HG02588 (cell line): ENCODE measurements at regions not wholly inside any gene's neighbourhood (a gene's known extent, or its start where the extent isn't known, plus 50 kb on each side); places are given as distances from the start of the nearest gene placed in this dataset.
"Not testable (repeated sequence)": the region's sequence is repeated elsewhere in the genome, so short reads cannot be mapped to it uniquely, and the experiment has no call there.

ENCODE experiments used
- ATAC-seq: cut with Tn5 transposase; IDR thresholded peaks from one replicate; pipeline ENCODE4 v1.9.1; 2021; ENCODE audit warnings: mild to moderate bottlenecking, moderate library complexity; ENCODE audit not compliant: unreplicated experiment

DNA sequence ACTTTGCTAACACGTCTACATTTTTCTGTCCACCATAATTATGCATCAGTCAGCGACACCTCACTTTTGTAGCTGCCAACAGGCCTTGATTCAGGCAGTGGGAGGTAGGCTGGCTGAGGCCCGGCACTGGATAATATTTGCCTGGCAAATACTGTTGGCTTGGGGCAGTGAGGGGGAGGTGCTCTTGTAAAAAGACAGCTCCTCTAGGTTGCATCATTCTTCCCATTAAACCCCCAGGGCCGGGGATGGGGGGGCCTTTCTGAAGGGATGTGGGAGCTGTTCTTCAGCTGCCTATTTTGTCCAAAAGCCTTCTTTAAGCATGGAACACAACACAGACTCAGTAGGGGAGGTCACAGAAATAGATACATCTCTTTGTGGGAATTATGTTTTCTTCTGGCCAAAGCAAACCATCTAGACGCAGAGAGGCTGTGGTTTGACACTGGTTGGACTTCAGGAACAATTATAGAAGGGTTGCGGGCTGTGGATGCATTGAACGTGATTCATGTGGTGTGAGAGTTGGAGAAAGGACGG is 338.3 kb upstream of the NT5E start:
- no peak for ATAC-seq

DNA sequence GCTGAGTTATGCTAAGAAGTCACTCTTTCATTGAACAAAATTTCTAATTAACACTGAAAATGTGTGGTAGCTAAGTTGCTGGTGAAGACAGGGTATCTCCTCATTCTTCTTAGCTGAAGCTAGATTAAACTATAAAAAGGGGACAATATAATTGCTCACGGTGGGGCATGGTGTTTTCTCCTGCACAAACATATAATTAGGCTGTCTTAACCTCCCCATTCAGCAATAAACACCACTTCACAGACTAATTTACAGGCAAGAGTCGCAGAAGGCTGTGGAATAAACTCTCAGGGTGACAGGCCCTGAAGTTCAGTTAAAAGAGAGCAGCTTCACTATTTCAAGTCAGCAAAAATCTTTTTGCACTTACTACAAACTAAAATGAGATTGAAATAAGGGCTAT is 338.9 kb upstream of the NT5E start:
- no peak for ATAC-seq

DNA sequence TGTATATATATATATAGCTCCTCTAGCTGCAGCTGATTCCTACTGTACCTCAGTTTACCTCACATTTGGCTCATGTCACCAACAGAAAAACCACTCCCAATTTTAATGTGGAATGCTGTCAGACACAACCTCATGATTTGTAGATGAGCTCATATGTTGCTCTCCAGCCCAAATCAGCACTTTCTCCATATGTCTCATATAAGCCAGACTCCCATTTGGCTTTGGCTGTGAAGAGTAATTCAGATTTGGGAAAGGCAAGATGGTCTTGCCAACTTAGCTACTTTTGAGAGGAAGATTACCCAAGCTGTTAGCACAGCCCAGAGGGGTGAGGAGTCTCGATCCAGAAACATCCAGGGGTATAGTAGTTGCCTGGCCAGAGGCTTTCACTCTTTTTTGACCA is 342.2 kb upstream of the NT5E start:
- no peak for ATAC-seq

DNA sequence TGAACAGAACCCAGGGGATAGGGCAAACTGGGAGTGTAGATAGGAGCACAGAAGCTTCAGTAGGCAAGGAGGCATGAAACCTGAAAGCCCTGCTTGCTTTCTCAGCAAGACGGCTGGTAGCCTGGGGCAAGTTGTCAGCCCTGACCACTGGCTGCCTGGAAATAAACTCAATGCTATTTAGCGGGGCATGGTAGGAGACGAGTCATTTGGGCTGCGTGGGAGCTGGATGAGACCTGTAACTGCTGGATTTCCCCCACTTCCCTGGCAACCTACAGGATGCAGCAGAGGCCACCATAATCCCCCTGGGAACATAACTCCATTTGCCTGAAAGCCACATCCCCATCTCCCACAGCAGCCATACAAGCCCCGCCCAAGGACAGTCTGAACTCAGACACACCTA is 332.6 kb upstream of the TBX18 start:
- ATAC-seq = no peak

DNA sequence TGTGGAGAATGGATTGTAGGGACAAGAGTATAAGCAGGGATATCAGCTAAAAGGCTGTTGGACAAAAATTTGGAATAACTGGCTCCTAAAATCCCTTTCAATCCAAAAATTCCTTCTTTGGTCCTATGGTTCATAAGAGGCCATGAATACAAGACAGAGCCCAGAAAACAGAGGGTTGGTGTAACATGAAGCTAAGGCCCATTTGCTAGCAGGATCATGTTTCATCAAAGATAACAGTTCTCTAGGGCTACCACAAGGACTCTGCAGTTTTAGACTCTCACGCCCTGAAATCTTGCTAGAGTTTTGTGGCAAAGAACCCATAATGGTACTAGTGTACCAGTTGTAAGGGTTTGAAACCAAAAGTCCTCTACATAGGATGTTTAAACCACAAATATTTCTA is 327.8 kb upstream of the TBX18 start:
- ATAC-seq = no peak

DNA sequence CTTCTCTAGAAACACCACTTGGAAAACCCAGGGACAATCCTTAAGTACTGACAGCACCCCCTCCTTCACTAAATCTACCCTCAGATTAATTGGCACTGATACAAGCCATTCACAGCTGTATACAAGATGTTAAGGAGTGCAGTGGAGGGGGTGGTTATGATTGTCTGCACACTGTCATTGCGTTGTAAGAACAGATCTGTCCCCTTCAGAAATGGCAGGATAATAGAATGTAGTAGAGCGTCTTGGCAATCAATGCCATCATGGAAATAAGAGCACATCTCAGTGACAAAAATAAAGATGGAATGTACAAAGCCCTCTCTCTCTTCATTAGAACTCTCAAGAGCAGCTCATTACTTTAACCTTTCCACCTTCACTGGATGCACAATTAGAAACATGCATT is 324.9 kb upstream of the TBX18 start:
- no peak for ATAC-seq

DNA sequence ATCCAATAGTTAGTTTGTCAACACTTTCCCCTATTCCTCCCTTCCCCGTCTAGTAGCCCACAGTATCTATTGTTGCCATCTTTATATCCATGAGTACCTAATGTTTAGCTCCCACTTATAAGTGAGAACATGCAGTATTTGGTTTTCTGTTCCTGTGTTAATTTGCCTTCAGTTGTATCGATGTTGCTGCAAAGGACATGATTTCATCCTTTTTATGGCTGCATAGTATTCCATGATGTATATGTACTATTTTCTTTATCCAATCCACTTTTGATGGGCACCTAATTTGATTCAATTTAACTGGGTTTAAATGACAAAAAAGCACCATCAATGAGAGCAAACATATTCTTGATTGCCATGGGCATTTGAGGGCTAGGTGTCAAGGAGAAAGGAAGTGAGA is 321.5 kb upstream of the TBX18 start:
- ATAC-seq = no peak

DNA sequence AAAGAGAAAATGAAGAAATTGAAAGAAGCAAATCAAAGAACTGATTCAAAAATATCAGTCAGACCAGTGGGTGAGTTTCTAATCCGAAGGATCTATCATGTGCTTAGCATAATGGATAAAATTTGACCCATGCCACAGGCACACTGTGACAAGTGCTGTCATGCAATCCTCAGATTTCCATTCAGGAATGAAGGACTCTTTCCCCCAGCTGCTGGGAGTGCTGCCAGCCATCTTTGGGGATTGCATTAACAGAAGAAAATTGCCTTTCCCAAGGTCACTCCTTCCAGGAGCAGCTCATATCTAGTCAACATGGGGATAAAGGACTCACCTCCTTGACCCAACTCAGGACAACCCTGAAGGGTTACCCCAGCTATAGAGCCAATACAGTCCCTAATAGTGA is 316.7 kb upstream of the TBX18 start:
- ATAC-seq = no peak

DNA sequence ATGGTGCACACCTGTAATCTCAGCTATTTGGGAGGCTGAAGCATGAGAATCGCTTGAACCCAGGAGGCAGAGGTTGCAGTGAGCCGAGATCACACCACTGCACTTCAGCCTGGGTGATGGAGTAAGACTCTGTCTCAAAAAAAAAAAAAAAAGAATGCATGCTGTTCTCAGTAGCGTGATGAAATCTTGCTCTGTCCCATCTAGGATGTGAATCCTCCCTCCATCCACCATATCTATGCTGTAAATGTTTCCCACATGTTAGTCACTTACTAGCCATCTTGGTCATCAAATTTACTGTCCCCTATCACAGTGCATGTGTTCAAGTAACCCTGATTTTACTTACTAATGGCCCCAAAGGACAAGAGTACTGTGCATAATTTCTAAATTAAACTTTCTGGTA is 315.4 kb upstream of the TBX18 start:
- ATAC-seq = no peak

DNA sequence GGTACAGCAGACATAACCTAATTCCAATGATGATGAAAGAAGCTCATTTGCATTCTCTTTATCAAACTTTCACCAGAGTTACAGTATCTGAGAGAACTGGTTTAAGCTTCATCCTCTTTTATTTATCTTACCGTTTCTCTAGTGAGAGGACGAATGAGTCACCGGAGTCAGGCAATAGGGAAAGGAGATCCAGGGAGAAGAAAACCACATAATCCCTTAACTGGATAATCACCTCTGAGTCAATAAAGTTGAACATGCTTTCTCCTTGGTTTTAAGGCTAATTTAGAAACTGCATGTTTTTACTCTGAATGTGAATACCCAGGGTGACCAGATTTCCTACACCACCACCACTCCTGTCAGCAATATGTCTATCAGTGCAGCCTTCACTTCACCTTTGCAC is 313.7 kb upstream of the TBX18 start:
- ATAC-seq = no peak

DNA sequence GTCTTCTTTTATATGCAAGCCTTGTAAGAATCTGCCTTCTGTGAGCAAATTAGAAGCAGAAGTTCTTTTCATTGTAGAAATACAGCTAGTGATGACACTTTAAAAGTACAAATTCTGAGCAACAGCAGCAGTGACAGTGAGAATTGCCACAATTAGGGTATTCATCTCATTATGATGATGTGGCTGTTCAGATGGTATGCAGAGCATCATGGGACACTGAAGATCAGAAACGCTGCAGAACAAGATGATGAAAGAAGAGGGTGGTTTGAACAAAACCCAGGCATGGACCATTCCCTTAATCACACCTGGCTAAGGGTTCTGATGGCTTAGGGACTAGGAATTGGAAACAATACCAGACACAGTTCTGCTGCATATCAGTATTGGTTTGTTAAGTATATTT is 312.7 kb upstream of the TBX18 start:
- ATAC-seq = no peak

DNA sequence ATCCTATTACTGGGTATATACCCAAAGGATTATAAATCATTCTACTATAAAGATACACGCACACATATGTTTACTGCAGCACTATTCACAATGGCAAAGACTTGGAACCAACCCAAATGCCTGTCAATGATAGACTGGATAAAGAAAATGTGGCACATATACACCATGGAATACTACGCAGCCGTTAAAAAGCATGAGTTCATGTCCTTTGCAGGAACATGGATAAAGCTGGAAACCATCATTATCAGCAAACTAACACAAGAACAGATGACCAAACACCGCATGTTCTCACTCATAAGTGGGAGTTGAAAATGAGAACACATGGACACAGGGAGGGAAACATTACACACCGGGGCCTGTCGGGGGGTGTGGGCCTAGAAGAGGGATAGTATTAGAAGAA is 307.4 kb upstream of the TBX18 start:
- ATAC-seq = not testable (repeated sequence)

DNA sequence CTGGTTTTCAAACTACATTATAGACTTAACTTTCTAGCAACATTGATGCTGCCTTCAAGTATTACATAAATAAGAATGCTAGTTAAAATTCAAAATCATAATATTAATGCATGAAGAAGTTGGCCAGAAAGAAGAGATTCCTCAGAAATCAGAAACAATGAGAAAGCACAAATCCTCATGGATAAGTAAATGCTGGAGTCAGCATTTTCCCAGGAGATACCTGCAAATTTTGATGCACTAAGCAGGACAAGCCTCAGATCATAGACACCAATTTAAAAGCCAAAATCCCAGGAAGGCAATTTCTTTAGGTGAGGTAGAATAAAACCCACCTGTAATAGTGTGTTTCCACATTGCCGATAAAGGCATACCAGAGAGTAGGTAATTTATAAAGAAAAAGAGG is 305.2 kb upstream of the TBX18 start:
- no peak for ATAC-seq

DNA sequence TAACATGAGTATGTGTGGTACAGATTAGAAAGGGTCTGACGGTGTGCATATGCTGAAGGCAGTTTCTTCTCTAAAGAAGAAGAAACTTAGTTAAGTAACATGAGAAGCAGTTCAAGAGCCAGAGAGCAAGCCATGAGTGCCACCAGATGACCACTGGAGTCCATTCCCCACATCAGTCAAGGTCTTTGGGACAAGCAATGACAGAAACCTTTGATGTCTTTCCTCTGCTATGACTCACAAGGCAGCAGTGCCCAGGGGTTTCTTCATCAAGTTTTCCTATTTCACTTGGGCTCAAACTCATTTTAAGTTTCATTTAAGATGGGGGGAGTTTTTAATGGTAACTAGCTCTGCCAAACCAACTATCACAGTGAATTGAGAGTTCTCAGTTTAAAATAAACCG is 303.8 kb upstream of the TBX18 start:
- ATAC-seq = no peak

DNA sequence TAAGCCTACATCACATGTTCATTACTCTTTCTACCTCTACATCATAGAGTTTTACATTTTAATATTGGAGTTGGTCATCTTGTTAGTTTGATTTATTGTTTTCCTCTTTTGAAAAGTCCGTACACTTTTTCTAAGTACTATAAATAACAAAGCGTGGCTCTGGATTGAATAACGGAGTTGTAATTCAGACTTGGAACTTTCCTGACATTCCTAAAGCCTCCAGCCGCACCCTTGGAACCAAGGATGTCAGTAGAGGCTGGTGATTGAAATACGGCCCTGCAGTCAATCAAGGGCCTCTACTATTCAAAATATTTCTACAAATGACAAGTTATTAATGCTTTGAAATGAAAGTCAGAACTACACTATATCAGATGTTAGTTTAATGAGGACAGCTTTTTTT is 301.9 kb upstream of the TBX18 start:
- no peak for ATAC-seq

DNA sequence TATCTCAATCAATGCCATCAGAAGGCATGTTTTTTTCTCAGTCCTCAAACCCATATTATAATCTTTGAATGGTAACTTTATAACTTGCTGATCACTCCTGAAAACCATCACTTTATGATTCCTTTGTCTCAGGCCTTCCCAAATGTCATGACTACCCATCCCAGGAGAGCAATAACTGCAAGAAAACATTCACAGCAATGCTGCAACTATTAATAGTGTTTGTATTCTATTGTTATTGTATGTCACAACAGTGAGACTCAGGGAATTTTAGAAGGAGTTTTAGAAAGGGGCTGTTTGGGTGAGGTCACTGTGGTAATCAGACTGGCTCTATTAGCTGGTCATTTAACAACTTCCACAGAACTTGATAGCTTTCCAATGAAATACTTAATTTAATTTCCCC is 301.4 kb upstream of the TBX18 start:
- no peak for ATAC-seq

DNA sequence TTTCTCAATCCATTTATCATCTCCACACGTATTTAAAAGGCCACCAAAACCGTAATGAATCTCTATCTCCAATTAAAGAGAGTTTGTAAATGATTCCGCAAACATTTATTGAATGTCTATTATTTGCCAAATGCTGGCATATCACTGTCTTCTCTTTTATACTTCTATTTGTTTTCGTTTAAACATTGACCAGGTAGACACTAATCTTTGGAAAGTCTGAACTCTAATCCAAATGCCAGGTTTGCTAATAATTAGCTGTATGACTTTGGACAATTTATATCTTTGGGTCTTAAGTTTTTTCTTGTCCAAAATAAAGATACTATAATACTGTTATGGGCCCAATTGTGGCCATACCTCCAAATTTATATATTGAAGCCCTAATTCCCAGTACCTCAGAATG is 299.2 kb upstream of the TBX18 start:
- ATAC-seq = no peak

DNA sequence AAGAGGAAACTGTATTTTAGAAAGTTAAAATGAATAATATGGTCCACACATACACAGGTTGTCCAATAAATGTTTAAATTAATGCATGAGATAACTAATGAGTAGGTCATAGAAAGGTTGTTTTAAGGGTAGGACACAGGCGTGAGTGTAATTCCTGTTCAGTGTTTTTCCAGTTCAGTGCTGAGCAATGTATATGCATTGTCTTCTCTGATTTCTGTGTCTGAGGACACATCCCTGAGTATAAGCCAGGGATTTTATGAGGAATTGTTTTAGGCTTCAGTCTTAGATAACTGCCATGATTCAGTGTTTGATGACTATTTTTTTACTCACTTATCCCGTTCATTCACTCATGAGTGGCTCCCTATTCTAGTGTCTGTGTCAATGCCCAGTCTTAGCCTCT is 298.5 kb upstream of the TBX18 start:
- ATAC-seq = no peak

DNA sequence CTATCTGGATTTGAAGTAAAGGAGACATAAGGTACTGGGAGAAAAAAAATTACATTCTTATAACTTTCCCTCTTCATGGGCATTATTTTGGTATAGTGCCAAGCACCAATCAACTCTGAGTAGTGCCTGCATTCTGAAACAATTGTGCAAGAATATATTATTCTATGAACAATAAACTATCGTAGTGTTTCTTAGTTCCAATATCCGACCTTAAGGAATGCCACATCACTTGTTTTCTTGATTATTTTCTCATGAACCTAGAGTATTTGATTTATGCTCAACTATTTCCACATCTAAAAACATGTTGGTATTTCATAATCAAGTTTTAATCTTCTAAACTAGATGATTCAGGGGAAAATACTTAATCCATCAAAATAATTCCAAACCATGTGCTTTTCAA is 294.4 kb upstream of the TBX18 start:
- no peak for ATAC-seq

DNA sequence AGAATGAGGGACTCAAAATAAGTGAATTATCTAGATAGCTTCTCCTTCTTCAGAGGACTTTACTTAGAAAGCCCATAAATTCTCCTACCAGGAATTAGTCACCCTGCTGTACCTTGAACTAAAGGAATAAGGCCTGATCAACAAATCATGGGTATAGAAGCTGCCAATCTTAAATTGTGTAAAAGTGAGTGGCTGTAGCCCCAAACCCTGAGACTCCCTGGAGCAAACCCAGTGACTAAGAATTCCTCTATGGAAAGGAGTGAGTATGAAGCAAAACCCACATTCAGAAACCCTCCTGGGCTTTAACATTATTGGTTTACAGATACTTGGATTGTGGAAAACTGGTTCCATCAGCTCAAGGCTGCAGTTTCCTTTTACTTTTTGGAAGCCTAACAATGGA is 285.8 kb upstream of the TBX18 start:
- ATAC-seq = no peak

DNA sequence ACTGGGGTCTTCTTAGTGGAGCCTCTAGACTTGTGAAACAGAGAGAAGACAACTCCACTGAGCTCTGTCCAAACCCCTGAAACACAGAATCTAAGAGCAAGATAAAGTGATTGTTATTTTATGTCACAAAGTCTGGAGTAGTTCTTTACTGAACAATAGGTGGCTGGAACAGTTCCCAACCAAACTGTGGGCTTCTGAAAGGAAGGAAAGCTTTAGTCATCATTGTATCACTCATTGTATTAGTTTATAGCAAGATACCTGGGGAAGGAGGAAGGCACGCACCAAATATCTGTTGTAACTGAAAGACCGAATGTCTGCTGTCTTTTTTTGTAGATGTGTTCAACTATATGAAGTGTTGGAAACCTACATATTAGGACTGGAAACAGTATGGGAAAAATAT is 284.9 kb upstream of the TBX18 start:
- ATAC-seq = no peak

DNA sequence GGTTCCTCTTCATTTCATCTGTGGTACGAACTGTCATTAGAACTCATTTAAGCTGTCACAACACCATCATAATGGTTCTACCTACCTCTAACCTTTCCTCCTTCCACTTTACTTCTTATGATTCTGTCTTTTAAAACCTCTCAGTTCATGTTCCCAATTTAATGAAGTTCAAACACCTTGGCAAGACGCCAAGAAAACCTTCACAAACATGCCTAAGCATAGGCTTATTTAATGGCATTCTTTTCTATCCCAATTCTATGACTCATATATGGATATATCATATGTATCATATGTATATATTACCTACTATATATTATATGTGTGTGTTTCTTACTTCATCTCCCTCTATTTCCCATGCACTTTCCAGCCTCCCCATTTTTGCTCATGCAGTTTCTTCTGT is 283.4 kb upstream of the TBX18 start:
- ATAC-seq = no peak

DNA sequence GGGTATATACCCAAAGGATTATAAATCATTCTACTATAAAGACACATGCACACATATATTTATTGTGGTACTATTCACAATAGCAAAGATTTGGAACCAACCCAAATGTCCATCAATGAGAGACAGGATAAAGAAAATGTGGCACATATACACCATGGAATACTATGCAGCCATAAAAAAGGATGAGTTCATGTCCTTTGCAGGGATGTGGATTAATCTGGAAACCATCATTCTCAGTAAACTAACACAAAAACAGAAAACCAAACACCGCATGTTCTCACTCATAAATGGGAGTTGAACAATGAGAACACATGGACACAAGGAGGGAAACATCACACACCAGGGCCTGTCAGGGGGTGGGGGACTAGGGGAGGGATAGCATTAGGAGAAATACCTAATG is 281.4 kb upstream of the TBX18 start:
- not testable (repeated sequence) for ATAC-seq

DNA sequence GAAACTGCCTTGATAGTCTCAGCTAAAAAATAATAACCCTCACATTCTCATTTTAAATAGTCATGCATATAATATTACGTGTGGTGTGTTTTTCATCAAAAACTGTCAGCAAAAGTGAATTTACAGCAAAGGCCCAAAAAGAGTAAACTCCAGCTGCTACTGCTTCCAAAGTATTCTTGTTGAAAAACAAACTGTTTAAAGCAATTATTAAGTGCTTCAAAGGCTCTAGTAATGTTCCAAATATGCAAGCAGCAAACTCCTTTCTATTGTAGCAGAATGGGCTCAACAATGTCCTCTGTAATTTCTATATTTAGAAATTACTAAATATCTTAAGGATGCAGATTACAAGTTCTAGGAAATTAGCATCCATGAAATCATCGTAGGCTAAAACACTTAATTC is 280.0 kb upstream of the TBX18 start:
- no peak for ATAC-seq
